ENCODE measurements at regions not wholly inside any gene's neighbourhood (a gene's known extent, or its start where the extent isn't known, plus 50 kb on each side); places are given as distances from the start of the nearest gene placed in this dataset.

DNA sequence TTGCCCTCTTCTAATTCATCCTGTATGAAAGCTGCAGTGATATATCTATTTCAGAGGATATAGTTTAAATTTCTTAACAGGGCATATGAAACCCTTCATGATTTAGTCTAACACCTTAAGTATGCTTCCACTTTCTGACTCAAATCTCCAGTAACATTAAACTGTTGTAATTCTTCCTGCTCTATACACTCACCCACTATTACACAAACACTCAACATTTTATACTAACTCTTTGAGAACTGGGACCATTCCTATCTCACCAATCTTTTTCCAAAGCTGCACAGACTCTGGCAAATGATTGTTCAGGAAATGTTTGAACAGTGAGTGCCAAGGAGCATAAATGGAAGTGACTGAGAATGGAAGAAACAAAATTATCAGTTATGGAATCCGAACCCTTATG is 560.4 kb upstream of the DPPA4 start:
- no peak overlapping the region for H3K4me3 ChIP-seq (ENCODE audit: low read depth, low read length)
- DNase-seq (ENCODE audit: low read depth, low spot score) = no peak
- in situ Hi-C loops (cut with HindIII; ENCODE audit: low sequenced_read_pairs) = no loop called here
- TF ChIP-seq, protein P1, sequence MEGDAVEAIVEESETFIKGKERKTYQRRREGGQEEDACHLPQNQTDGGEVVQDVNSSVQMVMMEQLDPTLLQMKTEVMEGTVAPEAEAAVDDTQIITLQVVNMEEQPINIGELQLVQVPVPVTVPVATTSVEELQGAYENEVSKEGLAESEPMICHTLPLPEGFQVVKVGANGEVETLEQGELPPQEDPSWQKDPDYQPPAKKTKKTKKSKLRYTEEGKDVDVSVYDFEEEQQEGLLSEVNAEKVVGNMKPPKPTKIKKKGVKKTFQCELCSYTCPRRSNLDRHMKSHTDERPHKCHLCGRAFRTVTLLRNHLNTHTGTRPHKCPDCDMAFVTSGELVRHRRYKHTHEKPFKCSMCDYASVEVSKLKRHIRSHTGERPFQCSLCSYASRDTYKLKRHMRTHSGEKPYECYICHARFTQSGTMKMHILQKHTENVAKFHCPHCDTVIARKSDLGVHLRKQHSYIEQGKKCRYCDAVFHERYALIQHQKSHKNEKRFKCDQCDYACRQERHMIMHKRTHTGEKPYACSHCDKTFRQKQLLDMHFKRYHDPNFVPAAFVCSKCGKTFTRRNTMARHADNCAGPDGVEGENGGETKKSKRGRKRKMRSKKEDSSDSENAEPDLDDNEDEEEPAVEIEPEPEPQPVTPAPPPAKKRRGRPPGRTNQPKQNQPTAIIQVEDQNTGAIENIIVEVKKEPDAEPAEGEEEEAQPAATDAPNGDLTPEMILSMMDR (IDR thresholded peaks at IDR 0.05; ENCODE audit: low read depth, low read length) = no peak

DNA sequence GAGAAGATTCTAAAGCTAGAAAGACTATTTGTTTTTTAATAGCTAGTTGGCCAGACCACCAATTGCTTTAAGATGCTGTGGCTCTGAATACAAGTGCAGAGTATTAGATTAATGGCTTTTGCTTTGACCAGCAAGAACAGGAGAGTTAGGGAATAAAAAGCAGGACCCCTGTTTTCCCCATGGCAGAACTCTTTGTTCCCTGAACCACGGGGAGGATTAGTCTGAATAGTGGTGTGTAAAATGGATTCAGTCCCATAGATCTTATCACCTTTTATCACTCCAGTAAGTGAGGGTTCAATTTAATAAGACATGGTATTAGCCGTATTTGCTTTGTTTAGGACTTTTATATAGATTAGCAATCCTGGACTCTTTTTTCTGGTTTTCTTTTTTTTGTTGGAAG is 562.6 kb upstream of the DPPA4 start:
- H3K4me3 ChIP-seq (ENCODE audit: low read depth, low read length) = no peak overlapping the region
- in situ Hi-C loops (cut with HindIII; ENCODE audit: low sequenced_read_pairs) = no loop called here
- DNase-seq (ENCODE audit: low read depth, low spot score) = no peak
- TF ChIP-seq, protein P1 (IDR thresholded peaks at IDR 0.05; ENCODE audit: low read depth, low read length) = no peak

DNA sequence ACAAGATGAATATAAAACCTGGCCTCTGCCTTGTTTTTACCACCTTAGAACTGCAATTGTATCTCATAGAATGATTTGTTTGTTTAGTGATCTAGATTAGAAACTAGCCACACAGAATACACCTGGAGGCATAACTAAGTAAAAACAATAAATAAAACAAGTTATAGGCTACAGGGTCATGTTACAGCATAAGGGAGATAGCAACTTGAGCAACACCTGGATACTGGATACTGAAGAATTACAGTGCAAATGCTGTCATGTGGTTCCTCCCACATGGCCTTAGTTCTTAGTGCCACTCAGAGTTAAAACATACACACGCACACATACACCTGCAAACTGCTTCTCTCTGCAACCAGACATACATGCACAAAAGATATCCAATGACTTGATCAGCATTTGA is 563.4 kb upstream of the DPPA4 start:
- DNase-seq (ENCODE audit: low read depth, low spot score) = no peak
- TF ChIP-seq, protein P1 (IDR thresholded peaks at IDR 0.05; ENCODE audit: low read depth, low read length) = no peak
- in situ Hi-C loops (cut with HindIII; ENCODE audit: low sequenced_read_pairs) = no loop called here

DNA sequence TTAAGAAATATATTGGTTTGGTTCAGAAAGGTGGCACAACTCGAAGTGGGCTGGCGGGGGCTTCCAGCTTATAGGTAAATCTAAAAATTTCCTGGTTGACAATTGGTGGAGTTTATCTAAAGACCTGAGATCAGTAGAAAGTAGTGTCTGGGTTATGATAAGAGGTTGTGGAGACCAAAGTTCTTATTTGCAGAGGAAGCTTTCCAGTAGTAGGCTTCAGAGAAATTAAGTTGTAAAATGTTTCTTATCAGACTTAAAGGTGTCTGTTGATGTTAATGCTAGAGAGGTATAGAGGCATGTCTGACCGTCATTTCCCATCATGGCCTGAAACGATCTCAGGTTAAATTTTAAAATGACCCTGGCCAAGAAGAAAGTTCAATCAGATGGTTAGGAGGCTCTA is 565.2 kb upstream of the DPPA4 start:
- TF ChIP-seq, protein P1 (IDR thresholded peaks at IDR 0.05; ENCODE audit: low read depth, low read length) = no peak
- in situ Hi-C loops (cut with HindIII; ENCODE audit: low sequenced_read_pairs) = no loop called here
- no peak for DNase-seq (ENCODE audit: low read depth, low spot score)
- H3K4me3 ChIP-seq (ENCODE audit: low read depth, low read length) = no peak overlapping the region

More for the DNA sequence above, 563.4 kb upstream of the DPPA4 start:
- H3K4me3 ChIP-seq (ENCODE audit: low read depth, low read length) = no peak overlapping the region

DNA sequence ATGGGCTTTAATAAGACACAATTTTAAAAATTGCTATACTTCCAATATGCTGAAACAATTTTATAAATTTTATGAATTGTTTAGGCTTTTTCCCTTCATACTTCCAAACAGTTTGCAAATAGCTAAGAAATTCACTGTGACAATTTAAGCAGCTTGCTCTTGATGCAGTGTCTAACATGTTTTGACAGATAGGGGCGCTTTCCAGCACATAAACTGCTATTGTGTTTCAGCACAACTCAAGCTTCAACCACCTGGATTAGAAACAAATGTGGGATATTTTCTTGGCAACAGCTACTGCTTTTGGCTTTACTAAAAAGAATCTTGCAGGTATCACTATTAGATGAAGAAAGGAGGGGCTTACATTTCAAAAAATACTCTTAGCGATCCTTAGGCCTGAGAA is 565.8 kb upstream of the DPPA4 start:
- in situ Hi-C loops (cut with HindIII; ENCODE audit: low sequenced_read_pairs) = no loop called here
- TF ChIP-seq, protein P1 (IDR thresholded peaks at IDR 0.05; ENCODE audit: low read depth, low read length) = no peak
- no peak overlapping the region for H3K4me3 ChIP-seq (ENCODE audit: low read depth, low read length)
- no peak for DNase-seq (ENCODE audit: low read depth, low spot score)

DNA sequence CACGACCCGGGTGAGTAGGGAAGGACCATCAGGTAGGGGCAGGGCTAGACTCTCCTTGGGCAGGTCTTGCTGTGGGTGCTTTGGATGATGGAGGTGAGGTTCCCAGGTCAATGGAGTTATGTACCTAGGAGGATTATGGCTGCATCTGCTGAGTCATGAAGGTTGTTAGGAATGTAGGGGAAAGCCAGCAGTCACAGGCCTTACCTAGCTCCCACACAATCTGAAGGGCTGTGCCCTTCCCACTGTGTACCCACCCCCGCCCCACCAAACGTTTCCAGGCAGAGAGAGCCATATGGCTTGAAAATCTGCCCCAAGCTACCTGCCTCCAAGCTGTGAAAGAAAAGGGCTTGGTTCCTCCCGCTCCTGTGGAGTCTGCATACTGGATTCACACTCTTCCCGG is 573.4 kb upstream of the DPPA4 start:
- in situ Hi-C loops (cut with HindIII; ENCODE audit: low sequenced_read_pairs) = no loop called here
- TF ChIP-seq, protein P1 (IDR thresholded peaks at IDR 0.05; ENCODE audit: low read depth, low read length) = no peak
- no peak overlapping the region for H3K4me3 ChIP-seq (ENCODE audit: low read depth, low read length)
- no peak for DNase-seq (ENCODE audit: low read depth, low spot score)

DNA sequence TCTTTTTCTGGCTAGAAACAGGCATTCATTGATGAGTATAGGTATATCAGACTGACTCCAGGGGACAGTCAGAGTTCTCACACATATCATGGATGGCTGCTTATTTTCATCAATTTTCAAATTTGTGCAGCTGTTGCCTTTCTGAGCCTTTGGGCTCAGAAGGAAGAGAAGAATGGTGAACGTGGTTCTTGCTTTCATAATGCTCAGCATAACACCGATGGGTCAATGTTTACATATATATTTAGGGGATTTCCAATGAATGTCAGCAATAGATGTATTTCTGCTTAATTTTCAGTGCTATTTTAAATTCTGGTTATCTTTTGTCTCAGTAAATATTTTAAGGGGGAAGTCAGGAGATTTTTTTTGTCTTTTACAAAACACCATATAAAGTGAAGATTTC is 581.4 kb upstream of the DPPA4 start:
- no peak for DNase-seq (ENCODE audit: low read depth, low spot score)
- in situ Hi-C loops (cut with HindIII; ENCODE audit: low sequenced_read_pairs) = no loop called here
- TF ChIP-seq, protein P1 (IDR thresholded peaks at IDR 0.05; ENCODE audit: low read depth, low read length) = no peak
- H3K4me3 ChIP-seq (ENCODE audit: low read depth, low read length) = no peak overlapping the region
